Neural progenitor cell (in vitro differentiated cells): ENCODE measurements at regions not wholly inside any gene's neighbourhood (a gene's known extent, or its start where the extent isn't known, plus 50 kb on each side); places are given as distances from the start of the nearest gene placed in this dataset.

ENCODE experiments used
- DNase-seq: peaks from one replicate; pipeline ENCODE4 v3.0.0-alpha.2; 2016; ENCODE audit warnings: low spot score
- H2AFZ ChIP-seq: fragments of 200-600 bp; sonication (generic); replicated peaks from 2 replicates; pipeline ENCODE4 v1.6.1; 2016; ENCODE audit warnings: antibody characterized with exemption
- H3F3A ChIP-seq: fragments of 200-600 bp; sonication (generic); 2 replicates; pipeline ENCODE4 v1.6.1; 2016; ENCODE audit warnings: antibody characterized with exemption, low read depth
- H3K27ac ChIP-seq: fragments of 200-600 bp; sonication (generic); 2 replicates; pipeline ENCODE4 v1.5.1; 2016; ENCODE audit warnings: mild to moderate bottlenecking
- H3K27me3 ChIP-seq: fragments of 200-600 bp; sonication (generic); 2 replicates; pipeline ENCODE4 v1.6.1; 2016; ENCODE audit warnings: mild to moderate bottlenecking, moderate library complexity
- H3K36me3 ChIP-seq: fragments of 200-600 bp; sonication (generic); 2 replicates; pipeline ENCODE4 v1.5.1; 2016
- H3K4me1 ChIP-seq: fragments of 200-600 bp; sonication (generic); 2 replicates; pipeline ENCODE4 v1.6.1; 2016; ENCODE audit warnings: mixed run types
- H3K4me2 ChIP-seq: fragments of 200-600 bp; sonication (generic); 2 replicates; pipeline ENCODE4 v1.6.1; 2016
- H3K4me3 ChIP-seq: fragments of 200-600 bp; sonication (generic); 2 replicates; pipeline ENCODE4 v1.5.1; 2016
- H3K79me2 ChIP-seq: fragments of 200-600 bp; sonication (generic); 2 replicates; pipeline ENCODE4 v1.6.1; 2016; ENCODE audit warnings: low read depth
- H3K9ac ChIP-seq: fragments of 200-600 bp; sonication (generic); 2 replicates; pipeline ENCODE4 v1.6.1; 2016
- H3K9me3 ChIP-seq: fragments of 200-600 bp; sonication (generic); 2 replicates; pipeline ENCODE4 v1.5.1; 2016; ENCODE audit warnings: low read depth
- H4K20me1 ChIP-seq: fragments of 200-600 bp; sonication (generic); 2 replicates; pipeline ENCODE4 v1.6.1; 2016; ENCODE audit warnings: low read depth
- H3K27ac Mint-ChIP-seq: 3 replicates; pipeline ENCODE4 v1.8.0; 2021; ENCODE audit warnings: mixed read lengths
- H3K27me3 Mint-ChIP-seq: 2 replicates; pipeline ENCODE4 v1.8.0; 2022; ENCODE audit warnings: low read depth, mild to moderate bottlenecking, inconsistent platforms, moderate library complexity, mixed read lengths; ENCODE audit not compliant: insufficient read depth
- H3K36me3 Mint-ChIP-seq: 3 replicates; pipeline ENCODE4 v1.8.0; 2021; ENCODE audit warnings: mixed read lengths
- H3K4me1 Mint-ChIP-seq: 3 replicates; pipeline ENCODE4 v1.8.0; 2021; ENCODE audit warnings: mixed read lengths
- H3K4me3 Mint-ChIP-seq: 3 replicates; pipeline ENCODE4 v1.8.0; 2021; ENCODE audit warnings: mild to moderate bottlenecking, moderate library complexity, mixed read lengths
- H3K9me3 Mint-ChIP-seq: 3 replicates; pipeline ENCODE4 v1.8.0; 2020; ENCODE audit warnings: mixed read lengths
- EZH2 ChIP-seq: fragments of 200-600 bp; sonication (generic); IDR thresholded peaks from 2 replicates; pipeline ENCODE4 v1.6.1; 2017; ENCODE audit warnings: antibody characterized with exemption, mild to moderate bottlenecking, moderate library complexity
- EZH2phosphoT487 ChIP-seq: fragments of 200-600 bp; sonication (generic); IDR thresholded peaks from 2 replicates; pipeline ENCODE4 v1.6.1; 2017; ENCODE audit warnings: antibody characterized with exemption
- TF ChIP-seq, protein P1 (sequence below): fragments of 200-600 bp; sonication (generic); IDR thresholded peaks from 2 replicates; pipeline ENCODE4 v1.5.1; 2017; ENCODE audit warnings: antibody characterized with exemption, mild to moderate bottlenecking

DNA sequence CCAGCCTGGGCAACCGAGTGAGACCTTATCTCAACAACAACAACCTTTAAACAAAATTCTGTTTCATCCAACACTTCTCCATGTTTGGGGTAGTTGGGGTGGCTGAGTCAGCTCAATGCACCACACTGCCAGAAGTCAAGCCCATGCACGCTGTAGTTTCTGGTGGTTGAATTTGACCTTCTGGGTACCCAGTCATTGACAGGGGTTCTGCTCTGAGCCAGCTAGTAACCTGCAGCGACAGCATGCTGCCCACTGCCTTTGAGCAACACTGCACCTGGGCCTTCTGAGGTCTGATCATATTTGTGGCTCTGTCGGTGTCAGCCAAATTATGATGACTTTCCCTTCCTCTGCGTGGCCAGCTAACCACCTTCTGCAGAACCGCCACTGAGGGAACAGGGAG, 84.6 kb upstream of the ZNF438 start:
- H3K9ac ChIP-seq = no peak overlapping the region
- Mint-ChIP-seq H3K9me3 (peaks cover 9% of the 10 kb centered on the region), H3K36me3 (no peaks in the 10 kb centered on the region), H3K4me1 (no peaks in the 10 kb centered on the region), H3K27ac (no peak overlapping the region), H3K4me3 (no peak overlapping the region), H3K27me3 (peaks cover 2% of the 10 kb centered on the region)
- H3K9me3 ChIP-seq = no peaks in the 10 kb centered on the region
- H3K4me2 ChIP-seq = no peak overlapping the region
- H3K79me2 ChIP-seq = no peaks in the 10 kb centered on the region
- no peaks in the 10 kb centered on the region for H3K36me3 ChIP-seq
- TF ChIP-seq EZH2 = no peak
- no peak for TF ChIP-seq EZH2phosphoT487
- TF ChIP-seq, protein P1, sequence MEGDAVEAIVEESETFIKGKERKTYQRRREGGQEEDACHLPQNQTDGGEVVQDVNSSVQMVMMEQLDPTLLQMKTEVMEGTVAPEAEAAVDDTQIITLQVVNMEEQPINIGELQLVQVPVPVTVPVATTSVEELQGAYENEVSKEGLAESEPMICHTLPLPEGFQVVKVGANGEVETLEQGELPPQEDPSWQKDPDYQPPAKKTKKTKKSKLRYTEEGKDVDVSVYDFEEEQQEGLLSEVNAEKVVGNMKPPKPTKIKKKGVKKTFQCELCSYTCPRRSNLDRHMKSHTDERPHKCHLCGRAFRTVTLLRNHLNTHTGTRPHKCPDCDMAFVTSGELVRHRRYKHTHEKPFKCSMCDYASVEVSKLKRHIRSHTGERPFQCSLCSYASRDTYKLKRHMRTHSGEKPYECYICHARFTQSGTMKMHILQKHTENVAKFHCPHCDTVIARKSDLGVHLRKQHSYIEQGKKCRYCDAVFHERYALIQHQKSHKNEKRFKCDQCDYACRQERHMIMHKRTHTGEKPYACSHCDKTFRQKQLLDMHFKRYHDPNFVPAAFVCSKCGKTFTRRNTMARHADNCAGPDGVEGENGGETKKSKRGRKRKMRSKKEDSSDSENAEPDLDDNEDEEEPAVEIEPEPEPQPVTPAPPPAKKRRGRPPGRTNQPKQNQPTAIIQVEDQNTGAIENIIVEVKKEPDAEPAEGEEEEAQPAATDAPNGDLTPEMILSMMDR = no peak
- H2AFZ ChIP-seq = no peak overlapping the region
- DNase-seq = no peak
- no peak overlapping the region for H3K4me3 ChIP-seq
- no peaks in the 10 kb centered on the region for H4K20me1 ChIP-seq
- no peaks in the 10 kb centered on the region for H3K4me1 ChIP-seq
- H3F3A ChIP-seq = no peaks in the 10 kb centered on the region
- H3K27ac ChIP-seq = no peak overlapping the region
- no peaks in the 10 kb centered on the region for H3K27me3 ChIP-seq

DNA sequence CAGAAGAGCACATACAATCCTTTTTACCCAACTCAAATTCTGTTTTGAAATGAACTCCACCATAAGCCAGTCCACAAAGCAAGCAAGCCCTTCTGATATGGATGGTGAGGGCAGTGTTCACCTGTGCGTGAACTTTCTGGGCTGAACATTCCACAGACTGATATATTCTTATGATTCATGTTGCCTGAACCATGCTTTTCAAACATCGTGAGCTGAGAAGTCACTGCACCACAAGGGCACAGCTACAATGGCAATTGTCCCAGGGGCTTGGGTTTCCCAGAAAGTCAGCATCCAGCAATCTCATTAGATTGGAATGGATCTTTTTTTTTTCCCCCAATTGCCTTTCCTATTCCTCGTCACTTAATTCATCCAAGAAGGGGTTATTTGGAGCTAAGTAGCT, 86.9 kb upstream of the ZNF438 start:
- TF ChIP-seq, protein P1 = no peak
- TF ChIP-seq EZH2phosphoT487 (no peak), EZH2 (no peak)
- H3K4me1 ChIP-seq = no peaks in the 10 kb centered on the region
- no peaks in the 10 kb centered on the region for H4K20me1 ChIP-seq
- H3K4me1 Mint-ChIP-seq = peaks cover 3% of the 10 kb centered on the region
- no peak for DNase-seq
- H3K79me2 ChIP-seq = no peaks in the 10 kb centered on the region
- no peak overlapping the region for H3K4me3 ChIP-seq
- H3K36me3 ChIP-seq = no peaks in the 10 kb centered on the region
- no peaks in the 10 kb centered on the region for H3K27me3 ChIP-seq
- H3K9me3 Mint-ChIP-seq = peaks cover 3% of the 10 kb centered on the region
- H3K27me3 Mint-ChIP-seq = peaks cover 2% of the 10 kb centered on the region
- no peak overlapping the region for H3K9ac ChIP-seq
- no peaks in the 10 kb centered on the region for H3K9me3 ChIP-seq
- peak overlapping the region; percentile 38 for H2AFZ ChIP-seq
- H3K4me3 Mint-ChIP-seq = no peak overlapping the region
- H3K27ac ChIP-seq = no peak overlapping the region
- H3F3A ChIP-seq = no peaks in the 10 kb centered on the region
- H3K27ac Mint-ChIP-seq = no peak overlapping the region
- no peak overlapping the region for H3K4me2 ChIP-seq
- H3K36me3 Mint-ChIP-seq = no peaks in the 10 kb centered on the region

DNA sequence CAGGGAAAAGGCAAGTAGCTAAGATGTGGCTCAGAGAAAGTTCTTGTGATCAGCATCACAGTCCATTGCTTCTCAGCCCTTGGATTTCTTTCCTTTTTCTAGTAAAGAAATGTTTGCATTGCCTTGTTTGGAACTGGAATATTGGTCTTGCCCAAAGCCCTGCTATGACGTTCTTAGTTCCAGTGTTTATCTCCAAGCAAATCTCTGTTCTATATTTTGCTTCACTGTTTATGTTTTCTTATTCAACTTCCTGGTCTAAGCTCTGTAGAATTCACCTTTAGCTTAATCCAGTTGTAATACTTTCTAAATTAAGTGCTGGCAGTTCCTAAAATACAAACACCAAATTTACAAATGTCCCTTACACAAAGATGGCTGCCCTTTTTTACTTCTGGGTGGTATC, 88.7 kb upstream of the ZNF438 start:
- no peaks in the 10 kb centered on the region for H3K36me3 ChIP-seq
- no peaks in the 10 kb centered on the region for H3K36me3 Mint-ChIP-seq
- peaks cover 18% of the 10 kb centered on the region for H3K4me1 Mint-ChIP-seq
- H3K9ac ChIP-seq = no peak overlapping the region
- peak overlapping the region; percentile 46 for H2AFZ ChIP-seq
- H3K79me2 ChIP-seq = no peaks in the 10 kb centered on the region
- TF ChIP-seq EZH2phosphoT487 (no peak), EZH2 (no peak)
- TF ChIP-seq, protein P1 = no peak
- no peak overlapping the region for H3K4me3 Mint-ChIP-seq
- no peak overlapping the region for H3K4me2 ChIP-seq
- peaks cover under 1% of the 10 kb centered on the region for H3K9me3 Mint-ChIP-seq
- no peak for DNase-seq
- H3K9me3 ChIP-seq = no peaks in the 10 kb centered on the region
- no peaks in the 10 kb centered on the region for H4K20me1 ChIP-seq
- H3K4me1 ChIP-seq = no peaks in the 10 kb centered on the region
- H3K27me3 ChIP-seq = no peaks in the 10 kb centered on the region
- no peak overlapping the region for H3K27ac Mint-ChIP-seq
- H3F3A ChIP-seq = no peaks in the 10 kb centered on the region
- peaks cover 6% of the 10 kb centered on the region for H3K27me3 Mint-ChIP-seq
- H3K27ac ChIP-seq = no peak overlapping the region
- no peak overlapping the region for H3K4me3 ChIP-seq
